ENCODE measurements at regions not wholly inside any gene's neighbourhood (a gene's known extent, or its start where the extent isn't known, plus 50 kb on each side); places are given as distances from the start of the nearest gene placed in this dataset.

DNA sequence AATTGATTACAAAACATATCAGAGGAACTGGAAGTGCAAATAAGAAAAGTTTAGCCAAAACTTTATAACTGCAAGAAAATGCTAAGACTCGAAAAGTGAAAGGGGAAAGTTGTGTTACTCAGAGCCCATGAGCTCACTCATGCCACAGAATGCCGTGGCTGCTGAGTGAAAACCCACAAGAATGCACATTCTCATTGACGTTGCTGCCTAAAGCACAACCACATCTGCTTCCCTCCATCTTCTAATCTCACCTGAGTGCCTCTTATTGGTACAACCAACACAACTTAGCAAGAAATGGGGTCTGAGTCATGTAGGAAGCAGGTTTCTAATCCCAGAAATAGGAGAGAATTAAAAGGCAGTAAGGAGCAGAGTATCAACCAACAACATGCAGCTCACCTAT lies 259.7 kb downstream of the LNPK start:
- TF ChIP-seq, protein P1, sequence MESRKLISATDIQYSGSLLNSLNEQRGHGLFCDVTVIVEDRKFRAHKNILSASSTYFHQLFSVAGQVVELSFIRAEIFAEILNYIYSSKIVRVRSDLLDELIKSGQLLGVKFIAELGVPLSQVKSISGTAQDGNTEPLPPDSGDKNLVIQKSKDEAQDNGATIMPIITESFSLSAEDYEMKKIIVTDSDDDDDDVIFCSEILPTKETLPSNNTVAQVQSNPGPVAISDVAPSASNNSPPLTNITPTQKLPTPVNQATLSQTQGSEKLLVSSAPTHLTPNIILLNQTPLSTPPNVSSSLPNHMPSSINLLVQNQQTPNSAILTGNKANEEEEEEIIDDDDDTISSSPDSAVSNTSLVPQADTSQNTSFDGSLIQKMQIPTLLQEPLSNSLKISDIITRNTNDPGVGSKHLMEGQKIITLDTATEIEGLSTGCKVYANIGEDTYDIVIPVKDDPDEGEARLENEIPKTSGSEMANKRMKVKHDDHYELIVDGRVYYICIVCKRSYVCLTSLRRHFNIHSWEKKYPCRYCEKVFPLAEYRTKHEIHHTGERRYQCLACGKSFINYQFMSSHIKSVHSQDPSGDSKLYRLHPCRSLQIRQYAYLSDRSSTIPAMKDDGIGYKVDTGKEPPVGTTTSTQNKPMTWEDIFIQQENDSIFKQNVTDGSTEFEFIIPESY (IDR thresholded peaks at IDR 0.05; ENCODE audit: extremely low read depth, insufficient replicate concordance, low read length), result no peak
- TF ChIP-seq, protein P2, sequence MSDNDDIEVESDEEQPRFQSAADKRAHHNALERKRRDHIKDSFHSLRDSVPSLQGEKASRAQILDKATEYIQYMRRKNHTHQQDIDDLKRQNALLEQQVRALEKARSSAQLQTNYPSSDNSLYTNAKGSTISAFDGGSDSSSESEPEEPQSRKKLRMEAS (IDR thresholded peaks at IDR 0.05), result no peak
- no peak for TF ChIP-seq EGR1 (IDR thresholded peaks at IDR 0.05; ENCODE audit: low read depth)
- TF ChIP-seq EZH2 (IDR thresholded peaks at IDR 0.05), result no peak
- TF ChIP-seq, protein P3, sequence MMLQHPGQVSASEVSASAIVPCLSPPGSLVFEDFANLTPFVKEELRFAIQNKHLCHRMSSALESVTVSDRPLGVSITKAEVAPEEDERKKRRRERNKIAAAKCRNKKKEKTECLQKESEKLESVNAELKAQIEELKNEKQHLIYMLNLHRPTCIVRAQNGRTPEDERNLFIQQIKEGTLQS (IDR thresholded peaks at IDR 0.05), result no peak
- TF ChIP-seq ELF1 (IDR thresholded peaks at IDR 0.05; ENCODE audit: borderline replicate concordance, low read depth), result no peak
- TF ChIP-seq FOSL1 (IDR thresholded peaks at IDR 0.05; ENCODE audit: low read depth), result no peak
- no peak for TF ChIP-seq JUND (IDR thresholded peaks at IDR 0.05)
- no peak for TF ChIP-seq POLR2A (IDR thresholded peaks at IDR 0.05; ENCODE audit: borderline replicate concordance, extremely low read depth, insufficient read depth, insufficient read length)
- no peak for TF ChIP-seq CEBPB (IDR thresholded peaks at IDR 0.05; ENCODE audit: low read depth)
- TF ChIP-seq, protein P4, sequence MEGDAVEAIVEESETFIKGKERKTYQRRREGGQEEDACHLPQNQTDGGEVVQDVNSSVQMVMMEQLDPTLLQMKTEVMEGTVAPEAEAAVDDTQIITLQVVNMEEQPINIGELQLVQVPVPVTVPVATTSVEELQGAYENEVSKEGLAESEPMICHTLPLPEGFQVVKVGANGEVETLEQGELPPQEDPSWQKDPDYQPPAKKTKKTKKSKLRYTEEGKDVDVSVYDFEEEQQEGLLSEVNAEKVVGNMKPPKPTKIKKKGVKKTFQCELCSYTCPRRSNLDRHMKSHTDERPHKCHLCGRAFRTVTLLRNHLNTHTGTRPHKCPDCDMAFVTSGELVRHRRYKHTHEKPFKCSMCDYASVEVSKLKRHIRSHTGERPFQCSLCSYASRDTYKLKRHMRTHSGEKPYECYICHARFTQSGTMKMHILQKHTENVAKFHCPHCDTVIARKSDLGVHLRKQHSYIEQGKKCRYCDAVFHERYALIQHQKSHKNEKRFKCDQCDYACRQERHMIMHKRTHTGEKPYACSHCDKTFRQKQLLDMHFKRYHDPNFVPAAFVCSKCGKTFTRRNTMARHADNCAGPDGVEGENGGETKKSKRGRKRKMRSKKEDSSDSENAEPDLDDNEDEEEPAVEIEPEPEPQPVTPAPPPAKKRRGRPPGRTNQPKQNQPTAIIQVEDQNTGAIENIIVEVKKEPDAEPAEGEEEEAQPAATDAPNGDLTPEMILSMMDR (IDR thresholded peaks at IDR 0.05 in 2 of 3, conservative IDR thresholded peaks at IDR 0.05 in 1 of 3; ENCODE audit: borderline replicate concordance in 1 of 3, insufficient read depth in 1 of 3, low read depth in 2 of 3, low read length in 2 of 3), result no peak
- TF ChIP-seq YY1 (IDR thresholded peaks at IDR 0.05; ENCODE audit: extremely low read depth, insufficient replicate concordance, low read depth, low read length), result no peak
- no peak for TF ChIP-seq ZNF274 (IDR thresholded peaks at IDR 0.05; ENCODE audit: low read depth, low read length)
- no peak for TF ChIP-seq ZFX (IDR thresholded peaks at IDR 0.05)
- TF ChIP-seq SP1 (IDR thresholded peaks at IDR 0.05; ENCODE audit: low read depth), result no peak
- no peak for TF ChIP-seq EZH2phosphoT487 (IDR thresholded peaks at IDR 0.05; ENCODE audit: borderline replicate concordance)
- TF ChIP-seq REST (IDR thresholded peaks at IDR 0.05; ENCODE audit: low read depth), result no peak
- H3K27me3 ChIP-seq (ENCODE audit: insufficient read depth, low read length), result peaks cover 8% of the 10 kb centered on the region
- H3K4me3 ChIP-seq (replicated peaks in 1 of 2; ENCODE audit: low read depth in 1 of 2, low read length in 2 of 2), result no peak overlapping the region
- intact Hi-C loops (cut with micrococcal nuclease), result no loop called here
- no peaks in the 10 kb centered on the region for H4K20me1 ChIP-seq (ENCODE audit: insufficient read depth)
- no TSS peak for BruUV-seq (replicated peaks)
- POLR2A ChIA-PET, result no interaction called here
- CTCF ChIA-PET, result no interaction called here
- no peaks in the 10 kb centered on the region for H3K4me1 ChIP-seq (ENCODE audit: control insufficient read depth in 1 of 2, insufficient read depth in 2 of 2, low read length in 2 of 2)
- ATAC-seq (no peak), DNase-seq (ENCODE audit: low read depth, low spot score) (no peak)
- no peaks in the 10 kb centered on the region for H3K9me3 ChIP-seq (ENCODE audit: control insufficient read depth in 1 of 2, insufficient read depth in 1 of 2, low read depth in 1 of 2, low read length in 2 of 2)
- H3K36me3 ChIP-seq (ENCODE audit: control insufficient read depth in 1 of 2, insufficient read depth in 2 of 2, low read length in 2 of 2), result no peaks in the 10 kb centered on the region
- no peaks in the 10 kb centered on the region for H3K79me2 ChIP-seq (ENCODE audit: insufficient read depth, low read length)
- no peak overlapping the region for H3K4me2 ChIP-seq (ENCODE audit: low read length)
- H3K9ac ChIP-seq (ENCODE audit: low read length), result no peak overlapping the region
- RAD21 ChIA-PET (ENCODE audit: low non-redundant PET in 1 of 2, low total read pairs in 2 of 2, uncharacterized antibody in 2 of 2, unreplicated experiment in 2 of 2), result no interaction called here
- H3K9me2 ChIP-seq (ENCODE audit: insufficient read depth), result no peaks in the 10 kb centered on the region
- H3K27ac ChIP-seq (ENCODE audit: low read depth, low read length), result no peak overlapping the region
- no peak overlapping the region for H2AFZ ChIP-seq (ENCODE audit: low read depth, low read length, poor library complexity, severe bottlenecking)
